DMS153 treated with DMSO at 0.1 percent for 48 hours (cell line): ENCODE measurements at regions not wholly inside any gene's neighbourhood (a gene's known extent, or its start where the extent isn't known, plus 50 kb on each side); places are given as distances from the start of the nearest gene placed in this dataset.

Source experiments
- DNase-seq: peaks from one replicate; lab custom pipeline; 2025; ENCODE audit not compliant: unreplicated experiment; lab: John Stamatoyannopoulos, UW

- no peak for DNase-seq
Observed at GRCh38 chr16:22754577-22754976, 59.4 kb upstream of the HS3ST2 start.

DNA sequence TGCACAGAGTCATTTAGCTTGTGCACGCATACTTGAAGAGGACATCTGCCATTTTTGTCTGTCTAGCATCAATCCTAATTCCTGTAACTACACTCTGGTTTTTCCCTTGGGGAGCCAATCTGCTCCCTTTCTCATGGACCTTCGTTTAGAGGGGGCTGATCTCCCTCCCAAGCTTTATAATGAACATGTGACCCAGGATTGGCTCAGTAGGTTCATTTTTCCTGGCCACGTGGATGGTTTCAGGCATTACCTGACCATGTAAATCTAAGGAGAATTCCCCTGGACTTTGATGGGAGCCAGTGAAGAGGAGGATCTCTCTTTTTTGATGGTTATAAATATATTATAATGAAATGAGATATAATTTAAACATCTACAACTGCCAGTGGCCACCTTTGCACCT lies 56.8 kb upstream of the HS3ST2 start:
- DNase-seq = no peak

GRCh38 chr16:22762486-22762885 lies 51.5 kb upstream of the HS3ST2 start:
- no peak for DNase-seq

DNA sequence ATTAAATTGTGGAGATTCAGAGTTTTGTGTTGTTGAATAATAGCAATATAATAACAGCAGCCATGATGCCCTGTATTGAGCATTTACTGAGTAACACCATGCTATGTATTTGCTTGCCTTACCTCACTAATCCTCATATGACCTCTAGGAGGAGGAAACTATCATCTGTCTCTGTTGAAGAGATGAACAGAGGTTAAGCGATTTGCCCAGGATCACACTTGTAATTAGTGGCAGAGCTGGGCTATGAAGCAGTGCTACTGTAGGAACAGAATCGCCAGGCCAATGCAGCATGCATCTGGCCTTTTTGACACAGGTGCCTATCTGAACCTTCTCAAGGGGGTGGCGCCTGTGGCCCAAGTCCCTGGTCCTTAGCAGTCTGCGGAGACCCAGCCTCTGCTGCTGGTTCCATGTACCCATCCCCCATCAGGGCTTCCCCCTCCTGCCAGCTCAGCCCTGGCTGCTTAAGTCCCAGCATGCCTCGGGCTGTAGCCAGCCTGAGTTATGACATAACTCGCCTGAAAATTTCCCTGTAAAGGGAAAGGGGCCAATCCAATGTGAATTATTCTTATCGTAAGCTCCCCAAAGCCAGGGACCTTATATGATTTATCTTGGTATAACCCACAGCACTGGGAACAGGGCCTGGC lies 50.4 kb upstream of the HS3ST2 start:
- no peak for DNase-seq
